CD4-positive, alpha-beta T cell treated with Interleukin-6 for 4 hours (primary cell): ENCODE measurements at regions not wholly inside any gene's neighbourhood (a gene's known extent, or its start where the extent isn't known, plus 50 kb on each side); places are given as distances from the start of the nearest gene placed in this dataset.
"Not testable (repeated sequence)": the region's sequence is repeated elsewhere in the genome, so short reads cannot be mapped to it uniquely, and the experiment has no call there.

Experiments used
- DNase-seq: peaks from one replicate; pipeline ENCODE4 v3.0.0-alpha.2; 2020; ENCODE audit warnings: mixed read lengths

DNA sequence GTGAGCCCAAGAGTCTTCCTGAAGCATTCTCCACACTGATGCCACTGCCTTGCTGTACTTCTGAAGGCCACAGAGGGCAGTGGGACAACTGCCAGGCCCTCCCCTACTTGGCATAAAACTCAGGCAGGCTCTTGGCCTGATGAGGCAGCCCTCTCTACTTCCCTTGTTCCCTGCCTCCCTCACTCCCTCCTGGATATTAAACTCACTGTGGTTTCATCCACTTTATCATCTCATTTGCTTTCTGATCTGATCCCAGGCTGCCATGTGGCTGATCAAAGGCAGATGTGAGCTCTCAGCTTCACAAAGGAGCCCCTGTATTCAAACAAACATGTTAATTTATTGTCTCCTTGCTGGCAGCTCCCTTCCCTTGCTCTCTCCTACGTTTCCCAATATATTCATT lies 533.5 kb downstream of the IGSF11 start:
- no peak for DNase-seq

DNA sequence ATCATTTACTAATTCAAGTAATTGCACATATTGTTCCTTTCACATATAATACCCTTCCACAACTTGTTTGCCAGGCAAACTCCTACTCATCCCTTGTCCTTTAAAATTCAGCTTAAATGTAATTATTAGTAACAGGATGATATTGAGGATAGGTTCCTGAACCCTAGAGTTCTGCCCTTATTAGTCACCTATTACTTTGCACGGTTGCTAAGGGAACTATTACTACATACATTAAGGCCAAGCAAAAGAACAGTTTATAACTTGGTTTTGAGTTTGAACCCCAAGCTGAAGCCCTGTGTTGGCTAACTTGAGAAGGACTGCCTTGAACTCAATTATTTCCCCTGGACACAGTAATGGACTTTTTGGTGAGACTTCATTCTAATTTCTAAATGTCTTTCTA lies 529.7 kb downstream of the IGSF11 start:
- DNase-seq: no peak

DNA sequence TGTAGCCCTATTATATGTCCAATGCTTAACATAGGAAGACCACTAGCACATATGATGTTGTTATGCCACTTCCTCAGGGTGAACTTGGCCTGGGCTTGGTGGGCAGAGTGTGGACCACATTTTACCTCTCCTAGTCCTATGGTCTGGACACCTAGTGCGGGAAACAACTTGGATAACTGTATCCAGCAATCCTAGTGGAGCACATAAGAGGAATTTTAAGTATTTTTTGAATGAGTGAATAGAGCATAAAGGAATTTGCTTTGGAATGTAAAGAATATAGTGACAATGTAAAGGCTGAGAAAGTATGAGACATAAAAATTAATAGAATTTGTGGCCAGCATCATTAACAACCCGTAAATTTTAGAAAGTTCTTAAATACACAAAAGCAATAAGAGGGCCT lies 528.9 kb downstream of the IGSF11 start:
- no peak for DNase-seq

DNA sequence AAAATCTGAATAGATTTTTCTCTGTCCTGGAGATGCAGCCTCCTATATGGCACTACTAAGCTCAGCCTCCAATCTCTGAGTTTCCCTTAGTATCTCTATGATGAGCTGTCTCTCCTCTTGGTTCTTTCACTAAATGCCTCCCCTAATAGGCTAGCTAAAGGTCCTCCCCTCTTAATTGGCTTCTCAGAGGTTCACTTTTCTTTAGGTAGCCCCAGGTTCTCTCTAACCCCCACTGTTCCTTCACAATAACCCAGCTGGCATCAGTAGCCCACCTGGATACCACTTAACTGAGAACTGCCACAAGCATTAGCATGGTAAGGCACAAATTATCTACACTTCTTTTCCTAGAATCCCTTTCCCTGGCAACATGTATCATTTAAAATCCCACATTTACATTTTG lies 523.2 kb downstream of the IGSF11 start:
- DNase-seq: no peak

DNA sequence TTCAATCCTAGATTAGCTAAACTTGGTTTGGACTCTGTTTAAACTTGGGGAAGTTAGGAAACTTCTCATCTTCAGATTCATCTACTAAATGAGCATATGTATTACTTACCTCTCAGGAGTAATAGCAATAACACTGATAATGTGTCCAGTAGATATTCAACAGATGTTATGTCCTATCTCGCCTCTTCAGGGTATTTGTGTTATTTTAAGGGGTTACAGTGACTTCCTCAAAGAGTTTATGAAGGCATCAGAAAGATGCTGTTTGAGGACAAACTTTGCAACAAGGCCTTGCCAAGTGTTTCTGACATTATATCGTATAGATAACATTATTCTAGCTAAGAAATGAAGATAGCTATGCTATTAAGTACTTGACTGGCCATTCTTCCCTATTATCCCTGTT lies 522.3 kb downstream of the IGSF11 start:
- DNase-seq: no peak

DNA sequence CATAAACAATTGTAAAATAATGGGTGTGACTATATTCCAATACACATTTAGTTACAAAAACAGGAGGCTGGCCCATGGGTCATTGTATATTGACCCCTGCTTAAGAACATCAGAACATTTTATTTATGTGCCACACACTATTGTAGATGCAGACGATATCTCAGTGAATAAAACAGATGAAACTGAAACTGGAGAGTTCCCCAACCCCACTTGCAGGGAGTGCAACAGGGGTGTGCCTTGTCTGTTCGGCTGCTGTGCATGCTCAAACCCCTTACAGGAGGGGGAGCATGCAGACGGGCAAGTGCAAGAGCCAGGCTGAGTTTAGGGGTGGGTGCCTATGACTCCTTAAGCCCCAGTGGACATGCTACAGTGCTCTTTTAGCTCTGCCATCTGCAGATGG lies 509.6 kb downstream of the IGSF11 start:
- no peak for DNase-seq

DNA sequence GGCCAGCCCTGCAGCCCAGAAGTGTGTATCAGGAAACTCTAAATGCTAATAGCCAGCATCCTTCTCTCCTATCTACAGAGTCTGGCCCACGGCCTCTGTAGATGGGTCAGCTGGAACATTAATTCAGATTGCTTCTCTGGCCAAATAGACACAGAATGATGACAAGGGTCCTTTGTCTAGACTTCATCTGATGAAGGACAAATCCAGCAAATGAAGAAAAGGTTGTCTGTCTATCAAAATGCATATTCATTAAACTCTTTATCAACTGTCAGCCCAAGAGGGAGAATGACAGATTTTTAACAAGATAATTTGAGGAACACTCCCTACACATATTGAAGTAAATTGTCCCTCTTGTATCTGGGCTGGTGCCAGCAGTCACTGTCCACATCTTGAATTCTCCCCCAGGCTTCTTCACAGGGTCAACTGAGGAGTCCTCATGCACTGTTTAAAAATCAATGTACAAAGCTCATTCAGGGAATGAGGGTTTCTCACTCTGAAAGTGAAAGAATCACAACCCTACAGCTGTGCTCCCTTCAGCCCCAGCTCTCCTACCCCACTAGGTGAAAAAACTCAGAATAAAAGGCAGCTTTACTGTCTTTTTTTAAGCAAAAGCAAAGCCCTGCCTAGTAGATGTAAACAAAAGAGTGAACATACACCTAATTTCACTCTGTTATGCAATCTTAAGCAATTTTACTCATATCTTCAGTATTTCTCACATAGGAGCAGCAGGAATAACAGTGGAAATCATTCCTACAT lies 507.7 kb downstream of the IGSF11 start:
- DNase-seq: no peak

DNA sequence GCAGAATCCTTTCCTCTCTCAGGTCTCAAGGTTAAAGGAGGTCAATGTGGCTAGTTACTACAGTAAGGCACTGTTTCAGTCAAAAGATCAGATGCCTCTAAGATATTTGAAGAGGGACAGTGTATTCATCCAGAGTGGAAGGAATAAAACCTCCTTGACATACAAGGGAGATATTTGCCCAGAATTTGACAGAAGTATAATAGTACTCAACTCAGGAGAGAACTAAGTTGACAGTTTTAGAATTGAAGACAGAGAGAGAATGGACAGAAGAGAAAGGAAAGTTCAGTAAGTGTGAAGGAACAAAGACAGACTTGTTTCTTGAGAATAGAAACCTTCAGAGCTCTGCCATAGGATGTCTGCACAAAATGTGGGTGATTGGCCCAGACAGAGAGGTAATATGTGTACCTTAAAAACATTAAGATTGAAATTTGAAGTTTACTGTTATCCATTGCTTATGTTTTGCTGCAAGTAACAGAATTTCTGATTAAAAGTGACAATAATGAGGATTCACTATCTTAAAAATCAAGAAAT lies 507.1 kb downstream of the IGSF11 start:
- no peak for DNase-seq

DNA sequence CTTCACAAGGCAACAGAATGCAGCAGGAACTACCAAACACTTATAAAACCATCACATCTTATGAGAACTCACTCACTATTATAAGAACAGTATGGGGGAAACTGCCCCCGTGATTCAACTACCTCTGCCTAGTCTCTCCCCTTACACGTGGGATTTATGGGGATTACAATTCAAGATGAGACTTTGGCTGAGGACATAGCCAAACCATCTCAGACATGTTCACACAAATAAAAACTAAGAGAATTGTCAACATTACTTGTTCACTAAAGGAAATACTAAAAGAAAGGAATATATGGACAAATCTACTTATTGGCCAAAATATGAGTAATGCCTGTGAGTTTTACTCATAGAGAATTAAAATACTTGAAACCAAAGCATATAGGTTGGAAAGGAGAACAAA lies 505.1 kb downstream of the IGSF11 start:
- no peak for DNase-seq

DNA sequence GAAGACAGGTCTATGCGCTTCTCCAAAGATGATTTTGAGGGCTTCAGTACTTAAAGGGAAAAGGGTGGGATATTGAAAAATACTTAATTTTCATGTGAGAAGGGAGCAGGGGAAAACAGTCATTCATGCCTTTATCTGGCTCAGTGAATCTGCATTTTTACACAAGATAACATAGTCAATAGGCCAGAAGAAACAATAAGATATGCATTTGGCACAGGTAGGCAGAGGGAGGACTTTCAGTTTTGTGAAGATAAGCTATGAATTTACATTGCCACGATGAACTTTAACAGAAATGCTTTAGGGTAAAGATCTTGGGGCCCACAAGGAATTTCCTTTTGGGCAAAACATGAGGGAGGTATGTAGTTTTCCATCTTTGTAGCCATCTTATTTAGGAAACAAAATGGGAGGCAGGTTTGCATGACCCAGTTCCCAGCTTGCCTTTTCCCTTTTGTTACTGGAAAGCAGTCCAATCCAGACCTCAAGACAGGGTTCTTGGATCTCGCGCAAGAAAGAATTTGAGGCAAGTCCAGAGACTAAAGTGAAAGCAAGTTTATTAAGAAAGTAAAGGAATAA lies 504.2 kb downstream of the IGSF11 start:
- no peak for DNase-seq

DNA sequence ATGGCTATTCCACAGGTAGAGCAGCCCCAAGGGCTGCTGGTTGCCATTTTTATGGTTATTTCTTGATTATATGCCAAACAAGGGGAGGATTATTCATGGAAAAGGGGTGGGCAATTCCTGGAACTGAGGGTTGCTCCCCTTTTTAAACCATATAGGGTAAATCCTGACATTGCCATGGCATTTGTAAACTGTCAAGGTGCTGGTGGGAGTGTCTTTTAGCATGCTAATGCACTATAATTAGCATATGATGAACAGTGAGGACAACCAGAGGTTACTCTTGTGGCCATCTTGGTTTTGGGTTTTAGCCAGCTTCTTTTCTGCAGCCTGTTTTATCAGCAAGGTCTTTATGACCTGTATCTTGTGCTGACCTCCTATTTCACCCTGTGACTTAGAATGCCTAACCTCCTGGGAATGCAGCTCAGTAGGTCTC lies 503.7 kb downstream of the IGSF11 start:
- DNase-seq: not testable (repeated sequence)

DNA sequence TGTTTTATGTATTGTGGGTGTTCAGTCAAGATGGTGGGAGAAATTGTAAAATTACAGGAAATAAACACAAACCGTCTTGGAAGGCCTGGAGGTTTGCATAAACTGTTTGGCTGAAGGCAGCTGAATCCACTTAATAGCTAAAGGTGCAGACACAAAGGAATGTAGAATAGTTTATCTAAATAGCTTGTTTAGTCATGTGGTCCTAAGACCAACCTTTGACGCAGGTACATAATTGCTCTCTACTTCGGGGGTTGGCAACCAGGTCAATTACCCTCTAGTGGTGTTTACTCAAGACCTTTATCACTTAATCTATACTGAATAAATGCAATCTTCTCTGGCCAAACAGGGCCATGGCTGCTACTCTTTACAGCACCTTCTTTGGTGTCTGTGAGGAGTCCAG lies 502.8 kb downstream of the IGSF11 start:
- DNase-seq: no peak

DNA sequence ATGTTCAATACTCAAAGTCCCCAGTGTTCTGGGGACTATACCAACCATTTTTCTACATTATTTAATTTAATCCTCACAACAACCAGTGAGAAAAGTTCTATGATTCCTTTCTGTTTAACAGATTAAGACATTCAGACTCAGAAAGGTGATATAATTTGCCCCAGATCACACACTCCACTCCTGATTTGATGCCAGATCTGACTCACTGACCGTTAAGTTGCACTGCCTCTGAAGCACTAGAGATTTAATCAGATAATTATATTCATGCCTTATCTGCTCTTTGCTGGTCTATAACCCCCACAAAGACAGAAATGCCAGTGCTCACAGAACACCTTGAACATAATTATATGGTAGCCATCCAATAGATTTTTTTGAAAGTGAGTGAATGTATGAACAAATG lies 501.0 kb downstream of the IGSF11 start:
- no peak for DNase-seq

DNA sequence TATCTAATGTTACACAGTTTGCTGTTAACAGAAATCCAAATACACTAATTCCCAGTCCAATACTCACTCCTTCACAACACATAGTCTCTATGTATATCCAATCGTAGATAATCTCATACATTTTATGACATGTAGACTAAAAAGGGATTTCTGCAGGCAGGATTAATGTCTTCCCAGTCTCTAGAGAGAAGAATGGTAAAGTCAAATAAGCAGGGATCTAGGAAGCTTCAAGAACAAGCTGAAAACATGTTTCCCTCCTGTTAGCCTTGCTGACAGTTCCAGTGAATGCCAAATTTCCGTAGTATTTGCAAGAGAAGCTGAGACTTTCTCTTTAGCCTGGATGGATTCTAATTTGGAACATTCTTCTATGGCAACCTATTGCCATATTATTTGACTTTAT lies 500.1 kb downstream of the IGSF11 start:
- no peak for DNase-seq

DNA sequence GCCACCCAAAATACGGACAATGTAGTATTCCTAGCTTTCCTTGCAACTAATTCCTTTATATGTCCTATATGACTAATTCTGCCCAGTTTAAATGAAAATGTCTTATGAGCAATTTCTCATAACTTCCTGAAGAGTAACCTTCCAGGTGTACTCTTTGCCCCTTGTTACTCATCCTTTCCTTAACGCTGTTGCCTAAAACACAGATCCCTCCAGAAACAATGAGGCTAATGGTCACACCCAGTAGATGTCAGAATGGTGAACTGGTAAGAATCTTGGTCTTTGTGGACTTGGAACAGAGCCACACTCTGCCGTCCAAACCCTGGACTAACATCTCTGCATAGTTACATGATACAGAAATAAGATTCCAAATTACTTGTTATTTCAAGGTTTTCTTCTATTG lies 497.9 kb downstream of the IGSF11 start:
- no peak for DNase-seq

DNA sequence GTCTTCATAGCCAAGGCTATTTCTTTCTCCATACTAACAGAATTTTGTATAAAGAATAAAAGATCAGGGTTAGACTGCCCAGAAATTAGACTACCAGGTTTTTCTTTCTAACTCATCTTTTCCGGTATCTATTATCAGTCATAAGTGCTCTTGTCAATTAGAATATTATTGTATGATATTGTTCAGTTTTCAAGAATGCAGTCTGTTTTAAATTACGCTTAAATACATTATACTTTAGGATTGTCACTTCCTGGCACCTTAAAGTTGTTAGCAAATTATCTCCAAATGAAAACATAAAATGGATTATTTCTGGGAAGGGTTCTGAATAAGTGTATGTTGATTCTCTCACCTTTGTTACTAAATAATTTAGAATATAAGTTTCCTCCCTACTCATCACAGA lies 497.2 kb downstream of the IGSF11 start:
- DNase-seq: no peak

DNA sequence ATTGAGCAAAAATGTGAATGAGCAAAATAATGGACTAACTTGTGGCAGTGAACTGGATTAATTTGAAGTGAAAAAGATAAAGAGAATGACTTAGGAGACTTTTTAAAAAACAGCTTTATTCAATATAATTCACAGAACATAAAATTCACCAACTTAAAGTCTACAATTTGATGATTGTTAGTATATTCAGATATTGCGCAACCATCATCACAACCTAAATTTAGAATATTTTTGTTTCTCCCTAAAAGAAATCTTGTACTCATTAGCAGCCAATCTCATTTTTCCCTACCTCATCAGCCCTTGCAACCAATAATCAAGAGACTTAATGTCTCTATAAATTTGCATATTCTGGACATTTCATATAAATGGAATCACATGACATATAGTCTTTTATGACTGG lies 496.5 kb downstream of the IGSF11 start:
- no peak for DNase-seq

DNA sequence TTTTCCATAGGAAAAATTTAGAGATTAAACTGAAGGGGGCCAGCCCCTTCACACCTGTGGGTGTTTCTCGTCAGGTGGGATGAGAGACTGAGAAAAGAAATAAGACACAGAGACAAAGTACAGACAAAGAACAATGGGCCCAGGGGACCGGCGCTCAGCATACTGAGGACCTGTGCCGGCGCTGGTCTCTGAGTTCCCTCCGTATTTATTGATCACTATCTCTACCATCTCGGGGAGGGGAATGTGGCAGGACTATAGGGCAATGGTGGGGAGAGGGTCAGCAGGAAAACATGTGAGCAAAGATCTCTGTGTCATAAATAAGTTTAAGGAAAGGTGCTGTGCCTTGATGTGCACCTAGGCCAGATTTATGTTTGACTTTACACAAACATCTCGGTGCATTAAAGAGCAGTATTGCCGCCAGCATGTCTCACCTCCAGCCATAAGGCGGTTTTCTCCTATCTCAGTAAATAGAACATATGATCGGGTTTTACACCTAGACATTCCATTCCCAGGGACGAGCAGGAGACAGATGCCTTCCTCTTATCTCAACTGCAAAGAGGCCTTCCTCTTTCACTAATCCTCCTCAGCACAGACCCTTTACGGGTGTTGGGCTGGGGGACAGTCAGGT lies 494.7 kb downstream of the IGSF11 start:
- not testable (repeated sequence) for DNase-seq

DNA sequence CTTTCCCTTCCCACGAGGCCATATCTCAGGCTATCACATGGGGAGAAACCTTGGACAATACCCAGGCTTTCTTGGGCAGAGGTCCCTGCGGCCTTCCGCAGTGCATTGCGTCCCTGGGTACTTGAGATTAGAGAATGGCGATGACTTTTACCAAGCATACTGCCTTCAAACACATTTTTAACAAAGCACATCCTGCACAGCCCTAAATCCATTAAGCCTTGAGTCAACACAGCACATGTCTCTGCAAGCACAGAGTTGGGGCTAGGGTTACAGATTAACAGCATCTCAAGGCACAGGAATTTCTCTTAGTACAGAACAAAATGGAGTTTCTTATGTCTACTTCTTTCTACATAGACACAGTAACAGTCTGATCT lies 494.2 kb downstream of the IGSF11 start:
- not testable (repeated sequence) for DNase-seq

DNA sequence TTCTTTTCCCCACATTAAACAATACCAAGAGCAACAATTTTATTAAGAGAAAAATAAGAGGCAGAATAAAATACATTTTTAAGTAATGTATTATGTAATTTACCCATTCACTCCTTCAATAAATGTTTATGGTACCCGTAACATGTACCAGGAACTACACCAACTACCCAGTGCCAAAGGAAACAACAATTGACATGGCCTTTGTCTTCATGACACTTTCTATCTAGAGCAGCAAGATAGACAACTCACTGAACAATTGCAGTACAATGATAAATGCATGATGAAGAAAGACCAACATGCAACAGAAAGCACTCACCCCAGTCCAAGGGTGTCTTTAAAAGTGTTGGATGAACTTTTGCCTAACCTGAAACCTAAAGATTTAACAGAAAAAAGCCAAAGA lies 493.8 kb downstream of the IGSF11 start:
- no peak for DNase-seq

DNA sequence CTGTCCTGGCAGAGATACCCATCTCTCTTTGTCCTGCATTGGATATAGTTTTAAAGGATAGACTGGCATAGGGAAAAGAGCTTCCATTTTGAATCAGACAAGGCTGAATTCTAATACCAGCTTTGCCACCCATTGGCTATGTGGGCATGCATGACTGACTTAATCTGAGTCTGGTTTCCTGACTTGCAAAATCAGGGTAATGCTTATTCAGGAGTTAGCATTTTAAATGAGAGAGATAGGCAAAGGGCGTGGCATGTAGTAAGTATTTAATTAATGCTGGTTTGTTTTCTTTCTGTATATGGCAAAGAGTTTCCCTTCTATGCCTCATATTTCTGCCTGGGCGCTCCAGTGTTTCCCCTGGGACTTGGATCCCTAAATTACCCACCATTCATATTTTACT lies 492.9 kb downstream of the IGSF11 start:
- DNase-seq: no peak

DNA sequence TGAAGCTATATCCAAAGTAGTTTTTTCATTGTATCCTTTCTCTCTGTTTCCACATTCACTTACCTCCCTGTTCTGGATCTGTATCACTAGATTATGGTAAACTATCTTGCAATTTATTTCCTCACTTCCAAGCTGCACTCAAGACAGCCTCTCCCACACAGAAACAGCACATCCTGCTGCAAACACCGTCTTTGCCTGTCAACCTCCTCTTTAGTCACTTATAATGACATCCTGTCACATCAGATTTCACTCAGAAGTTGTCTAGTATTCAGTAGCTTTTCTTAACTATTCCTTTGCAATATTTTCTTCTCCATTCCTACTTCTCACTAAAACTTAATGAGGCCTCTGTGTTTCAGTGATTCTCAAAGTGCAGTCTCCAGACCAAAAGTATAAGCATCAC lies 490.8 kb downstream of the IGSF11 start:
- no peak for DNase-seq

DNA sequence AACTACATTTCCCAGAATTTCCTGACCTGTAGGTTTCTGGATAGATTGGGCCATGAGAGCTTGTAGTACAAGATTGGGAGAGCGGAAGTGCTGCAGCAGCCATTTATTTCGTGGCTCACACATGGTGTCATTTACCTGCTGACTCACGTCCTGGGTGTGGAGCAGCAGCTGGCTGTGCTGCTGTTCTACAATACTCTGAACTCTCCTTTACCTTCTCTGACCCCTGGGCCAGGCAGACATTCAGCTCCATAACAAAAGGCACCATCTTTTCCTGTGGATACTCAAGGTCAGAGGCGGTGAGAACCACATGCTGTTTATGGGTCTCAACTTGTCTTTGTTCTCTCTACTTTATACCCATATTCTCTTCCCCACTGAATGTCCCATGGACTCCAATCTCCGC lies 490.2 kb downstream of the IGSF11 start:
- no peak for DNase-seq

DNA sequence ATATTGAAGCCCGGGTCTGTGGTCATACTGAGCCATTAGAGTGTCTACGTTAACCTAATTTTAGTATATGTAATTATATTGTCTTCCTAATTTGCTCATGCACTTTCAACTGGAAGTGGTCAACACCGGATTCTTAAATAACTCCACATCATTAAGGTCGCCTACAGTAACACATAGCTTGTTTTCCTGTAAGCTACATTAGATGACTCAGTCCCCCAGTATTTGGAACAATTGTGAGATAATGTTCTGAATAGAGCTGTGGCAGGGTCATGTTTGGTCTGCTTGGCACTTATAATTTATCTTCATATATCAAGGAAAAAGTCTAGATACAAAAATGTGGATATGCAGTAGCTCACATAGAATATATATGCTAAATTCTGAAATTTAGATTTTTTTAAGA lies 486.2 kb downstream of the IGSF11 start:
- no peak for DNase-seq
